H1 (cell line): ENCODE measurements at regions not wholly inside any gene's neighbourhood (a gene's known extent, or its start where the extent isn't known, plus 50 kb on each side); places are given as distances from the start of the nearest gene placed in this dataset.

Source experiments
- CTCF ChIA-PET: fragments of 300-600 bp; sonication (Branson Sonifier 250); formaldehyde crosslinking; loops from one replicate; lab custom pipeline; 2021; ENCODE audit not compliant: partially characterized antibody; lab: Charles Lee
- POLR2A ChIA-PET: fragments of 300-600 bp; sonication (Branson Sonifier 250); formaldehyde crosslinking; loops from one replicate; lab custom pipeline; 2021; ENCODE audit warnings: inconsistent platforms; ENCODE audit not compliant: partially characterized antibody; lab: Charles Lee
- DNase-seq, 2 experiments: peaks; one replicate each; pipeline versions ENCODE4 v3.0.0 to v3.0.0-alpha.2; 2010 to 2022; ENCODE audit warnings: low spot score in 2 of 2, low read depth in 1 of 2, mixed read lengths in 1 of 2
- FAIRE-seq: peaks from 2 replicates; lab custom pipeline; 2011; peaks lifted over from hg19 to GRCh38; lab: Jason Lieb, UNC
- H2AFZ ChIP-seq: 2 replicates; pipeline ENCODE4 v1.8.1; 2012; ENCODE audit warnings: low read length, inconsistent platforms
- H2AK5ac ChIP-seq: 2 replicates; pipeline ENCODE4 v1.6.1; 2013; ENCODE audit warnings: low read depth, low read length
- H2BK120ac ChIP-seq: replicated peaks from 2 replicates; pipeline ENCODE3; 2013; ENCODE audit warnings: low read depth, low read length, inconsistent platforms
- H2BK12ac ChIP-seq: 2 replicates; pipeline ENCODE4 v1.6.1; 2013; ENCODE audit warnings: low read depth, low read length
- H2BK15ac ChIP-seq: 2 replicates; pipeline ENCODE4 v1.6.1; 2013; ENCODE audit warnings: low read length
- H2BK20ac ChIP-seq: 2 replicates; pipeline ENCODE4 v1.6.1; 2013; ENCODE audit warnings: low read length
- H2BK5ac ChIP-seq: 2 replicates; pipeline ENCODE4 v1.6.1; 2013; ENCODE audit warnings: low read depth, low read length
- H3K14ac ChIP-seq: 2 replicates; pipeline ENCODE4 v1.6.1; 2013; ENCODE audit warnings: inconsistent platforms; ENCODE audit not compliant: insufficient read length
- H3K18ac ChIP-seq: 2 replicates; pipeline ENCODE4 v1.6.1; 2013; ENCODE audit warnings: low read length; ENCODE audit errors: extremely low read depth
- H3K23ac ChIP-seq: 2 replicates; pipeline ENCODE4 v1.6.1; 2013; ENCODE audit warnings: inconsistent platforms; ENCODE audit not compliant: insufficient read length
- H3K23me2 ChIP-seq: 2 replicates; pipeline ENCODE4 v1.6.1; 2013; ENCODE audit warnings: low read depth, low read length
- H3K27ac ChIP-seq: 2 replicates; pipeline ENCODE4 v1.6.1; 2011; ENCODE audit warnings: low read depth, low read length, inconsistent platforms
- H3K27me3 ChIP-seq, 4 experiments: replicated peaks in 1 of 4; 1 replicate in 1 of 4; 2 replicates in 3 of 4; pipeline versions ENCODE4 v1.6.1 to v1.8.1; 2011 to 2013; ENCODE audit warnings: low read length in 3 of 4, mild to moderate bottlenecking in 3 of 4, inconsistent platforms in 2 of 4, mixed read lengths in 2 of 4, moderate library complexity in 1 of 4; ENCODE audit not compliant: control insufficient read depth in 3 of 4, insufficient read depth in 3 of 4; ENCODE audit errors: extremely low read depth in 1 of 4
- H3K36me3 ChIP-seq, 4 experiments: 2 replicates each; pipeline versions ENCODE4 v1.6.1 to v1.8.1; 2011 to 2013; ENCODE audit warnings: mild to moderate bottlenecking in 4 of 4, low read length in 3 of 4, moderate library complexity in 2 of 4, control low read depth in 1 of 4, inconsistent platforms in 1 of 4; ENCODE audit not compliant: insufficient read depth in 4 of 4, control insufficient read depth in 2 of 4
- H3K4ac ChIP-seq: replicated peaks from 2 replicates; pipeline ENCODE3; 2013; ENCODE audit warnings: low read length, low read depth, mixed read lengths, inconsistent platforms; ENCODE audit not compliant: insufficient read length
- H3K4me1 ChIP-seq, 4 experiments: replicated peaks in 1 of 4; 1 replicate in 1 of 4; 2 replicates in 3 of 4; pipeline versions ENCODE4 v1.6.1 to v1.8.1; 2011 to 2013; ENCODE audit warnings: low read length in 3 of 4, inconsistent platforms in 2 of 4, mixed read lengths in 1 of 4; ENCODE audit not compliant: insufficient read depth in 4 of 4, control insufficient read depth in 3 of 4
- H3K4me2 ChIP-seq, 2 experiments: 2 replicates each; pipeline versions ENCODE4 v1.6.1 to v1.8.1; 2011 to 2013; ENCODE audit warnings: low read depth in 2 of 2, low read length in 2 of 2, control low read depth in 1 of 2, inconsistent platforms in 1 of 2, mild to moderate bottlenecking in 1 of 2; ENCODE audit not compliant: insufficient read depth in 1 of 2
- H3K4me3 ChIP-seq, 4 experiments: fragments of 200-600, 300-600 bp in 1 of 4; sonication (generic), shearing (Covaris generic), sonication (Bioruptor Twin) in 1 of 4; 2 replicates each; pipeline versions ENCODE4 v1.5.1 to v1.8.1; 2011 to 2016; ENCODE audit warnings: low read length in 4 of 4, low read depth in 3 of 4, control low read depth in 2 of 4, inconsistent platforms in 2 of 4, mild to moderate bottlenecking in 2 of 4, mixed read lengths in 1 of 4, moderate library complexity in 1 of 4; ENCODE audit not compliant: insufficient read depth in 2 of 4; ENCODE audit errors: extremely low read depth in 1 of 4
- H3K56ac ChIP-seq: replicated peaks from 2 replicates; pipeline ENCODE3; 2013; ENCODE audit warnings: low read depth, mild to moderate bottlenecking, mixed read lengths, low read length, inconsistent platforms; ENCODE audit not compliant: insufficient read length
- H3K79me1 ChIP-seq: 2 replicates; pipeline ENCODE4 v1.6.1; 2013; ENCODE audit warnings: low read depth, low read length, control low read depth
- H3K79me2 ChIP-seq, 2 experiments: 2 replicates each; pipeline versions ENCODE4 v1.6.1 to v1.8.1; 2012 to 2013; ENCODE audit warnings: low read length in 2 of 2, mild to moderate bottlenecking in 2 of 2, inconsistent platforms in 1 of 2; ENCODE audit not compliant: insufficient read depth in 2 of 2, control insufficient read depth in 1 of 2
- H3K9ac ChIP-seq, 4 experiments: replicated peaks in 1 of 4; 1 replicate in 1 of 4; 2 replicates in 3 of 4; pipeline versions ENCODE4 v1.6.1 to v1.8.1; 2011 to 2013; ENCODE audit warnings: low read depth in 3 of 4, low read length in 3 of 4, control low read depth in 2 of 4, mild to moderate bottlenecking in 2 of 4, moderate library complexity in 2 of 4, inconsistent platforms in 1 of 4; ENCODE audit errors: extremely low read depth in 1 of 4
- H3K9me3 ChIP-seq, 2 experiments: 2 replicates each; pipeline versions ENCODE4 v1.6.1 to v1.8.1; 2012 to 2013; ENCODE audit warnings: mild to moderate bottlenecking in 2 of 2, moderate library complexity in 2 of 2, control low read depth in 1 of 2, inconsistent platforms in 1 of 2, low read depth in 1 of 2, low read length in 1 of 2, mixed read lengths in 1 of 2; ENCODE audit not compliant: insufficient read depth in 2 of 2
- H4K20me1 ChIP-seq, 2 experiments: replicated peaks in 1 of 2; 2 replicates each; pipeline versions ENCODE3 to v1.8.1; 2011 to 2013; ENCODE audit warnings: inconsistent platforms in 2 of 2, low read length in 2 of 2, mild to moderate bottlenecking in 1 of 2; ENCODE audit not compliant: insufficient read depth in 2 of 2, control insufficient read depth in 1 of 2
- H4K5ac ChIP-seq: 2 replicates; pipeline ENCODE4 v1.6.1; 2013; ENCODE audit warnings: low read length, low read depth, mixed read lengths, inconsistent platforms; ENCODE audit not compliant: insufficient read length
- H4K8ac ChIP-seq: 2 replicates; pipeline ENCODE4 v1.8.0; 2013; ENCODE audit warnings: mild to moderate bottlenecking, moderate library complexity, low read length, inconsistent platforms; ENCODE audit not compliant: insufficient read depth; ENCODE audit errors: extremely low read depth
- H4K91ac ChIP-seq: replicated peaks from 2 replicates; pipeline ENCODE3; 2013; ENCODE audit warnings: low read length, mixed read lengths, inconsistent platforms; ENCODE audit not compliant: insufficient read length
- BACH1 ChIP-seq: IDR thresholded peaks from 2 replicates; pipeline ENCODE4 v1.6.1; 2012; ENCODE audit warnings: low read length, improper control_type of control experiment
- FOSL1 ChIP-seq: IDR thresholded peaks from 2 replicates; pipeline ENCODE4 v1.6.1; 2011; ENCODE audit warnings: mild to moderate bottlenecking, low read depth, low read length, moderate library complexity; ENCODE audit not compliant: insufficient read depth
- POLR2AphosphoS5 ChIP-seq: IDR thresholded peaks from 2 replicates; pipeline ENCODE4 v1.6.1; 2011; ENCODE audit warnings: low read depth, low read length
- RBBP5 ChIP-seq: IDR thresholded peaks from 2 replicates; pipeline ENCODE4 v1.7.1; 2012; ENCODE audit warnings: low read depth, mild to moderate bottlenecking, inconsistent platforms, low read length, moderate library complexity, borderline replicate concordance
- RNF2 ChIP-seq: fragments of 200-900, 300-1000 bp; sonication (generic); IDR thresholded peaks from 2 replicates; pipeline ENCODE4 v1.7.1; 2016; ENCODE audit warnings: borderline replicate concordance, low read depth, mild to moderate bottlenecking, antibody characterized with exemption, low read length; ENCODE audit not compliant: poor library complexity, severe bottlenecking; ENCODE audit errors: missing control alignments
- SIRT6 ChIP-seq: IDR thresholded peaks from one replicate; pipeline ENCODE4 v1.7.1; 2012; ENCODE audit warnings: low read length, inconsistent platforms
- SRF ChIP-seq: IDR thresholded peaks from 2 replicates; pipeline ENCODE4 v1.6.1; 2011; ENCODE audit warnings: mild to moderate bottlenecking, low read depth, low read length, moderate library complexity
- SUZ12 ChIP-seq: fragments of 200-600 bp; sonication (generic); IDR thresholded peaks from 2 replicates; pipeline ENCODE4 v1.6.1; 2012; ENCODE audit warnings: mild to moderate bottlenecking, inconsistent platforms, low read length, moderate library complexity, mixed read lengths
- WGBS, 2 experiments: shearing (Covaris generic) in 1 of 2; methylation state at CpG; one replicate each; pipeline versions ENCODE4 v1.1.6 to v1.1.7; 2013 to 2015; ENCODE audit warnings: low lambda C conversion rate in 2 of 2, mixed read lengths in 2 of 2, inconsistent platforms in 1 of 2, low coverage in 1 of 2, missing lambda C conversion rate in 1 of 2; ENCODE audit not compliant: insufficient replicate concordance in 2 of 2, insufficient coverage in 1 of 2, insufficient read length in 1 of 2; ENCODE audit errors: extremely low coverage in 1 of 2, missing lambda C conversion rate in 1 of 2; 5-methylcytosine and 5-hydroxymethylcytosine counted together
- TF ChIP-seq, protein P1 (sequence below), 3 experiments: IDR thresholded peaks; 1 replicate in 2 of 3; 2 replicates in 1 of 3; pipeline versions ENCODE4 v1.5.1 to v1.6.1; 2011; ENCODE audit warnings: low read length in 3 of 3, mild to moderate bottlenecking in 3 of 3, inconsistent platforms in 2 of 3, low read depth in 1 of 3, moderate library complexity in 1 of 3; ENCODE audit not compliant: insufficient read depth in 1 of 3; ENCODE audit errors: control extremely low read depth in 1 of 3
- TF ChIP-seq, protein P2 (sequence below): IDR thresholded peaks from 2 replicates; pipeline ENCODE4 v1.6.1; 2012; ENCODE audit warnings: low read length, inconsistent platforms

- H2AFZ ChIP-seq = no peak overlapping the region
- H3K9ac ChIP-seq = no peak overlapping the region
- no peak overlapping the region for H2BK5ac ChIP-seq
- H3K4me1 ChIP-seq = no peaks in the 10 kb centered on the region
- H4K8ac ChIP-seq = no peak overlapping the region
- H3K79me1 ChIP-seq = no peaks in the 10 kb centered on the region
- no peaks in the 10 kb centered on the region for H3K36me3 ChIP-seq
- H2AK5ac ChIP-seq = no peak overlapping the region
- no peak overlapping the region for H2BK120ac ChIP-seq
- ChIA-PET CTCF (no interaction called here), POLR2A (no interaction called here)
- H3K4ac ChIP-seq = no peak overlapping the region
- WGBS, 2 experiments = 95% methylated on average over 6 of the region's 6 CpGs; no CpG with 5 or more reads in 1 of the 2 experiments
- no peaks in the 10 kb centered on the region for H3K23me2 ChIP-seq
- no peak overlapping the region for H3K56ac ChIP-seq
- no peak overlapping the region for H3K14ac ChIP-seq
- no peak overlapping the region for H2BK15ac ChIP-seq
- H2BK20ac ChIP-seq = no peak overlapping the region
- no peak overlapping the region for H3K27ac ChIP-seq
- no peaks in the 10 kb centered on the region for H3K27me3 ChIP-seq
- H2BK12ac ChIP-seq = no peak overlapping the region
- H4K20me1 ChIP-seq = no peaks in the 10 kb centered on the region
- FAIRE-seq = no peak
- H4K91ac ChIP-seq = no peak overlapping the region
- no peaks in the 10 kb centered on the region for H3K79me2 ChIP-seq
- H3K4me3 ChIP-seq = no peak overlapping the region
- no peak overlapping the region for H4K5ac ChIP-seq
- H3K23ac ChIP-seq = no peak overlapping the region
- no peak for DNase-seq
- H3K9me3 ChIP-seq = no peaks in the 10 kb centered on the region
- H3K4me2 ChIP-seq = no peak overlapping the region
- H3K18ac ChIP-seq = no peak overlapping the region
- TF ChIP-seq SIRT6 (no peak), RBBP5 (no peak), SUZ12 (no peak), FOSL1 (no peak), RNF2 (no peak), POLR2AphosphoS5 (no peak), BACH1 (no peak), SRF (no peak)
- TF ChIP-seq, protein P1, sequence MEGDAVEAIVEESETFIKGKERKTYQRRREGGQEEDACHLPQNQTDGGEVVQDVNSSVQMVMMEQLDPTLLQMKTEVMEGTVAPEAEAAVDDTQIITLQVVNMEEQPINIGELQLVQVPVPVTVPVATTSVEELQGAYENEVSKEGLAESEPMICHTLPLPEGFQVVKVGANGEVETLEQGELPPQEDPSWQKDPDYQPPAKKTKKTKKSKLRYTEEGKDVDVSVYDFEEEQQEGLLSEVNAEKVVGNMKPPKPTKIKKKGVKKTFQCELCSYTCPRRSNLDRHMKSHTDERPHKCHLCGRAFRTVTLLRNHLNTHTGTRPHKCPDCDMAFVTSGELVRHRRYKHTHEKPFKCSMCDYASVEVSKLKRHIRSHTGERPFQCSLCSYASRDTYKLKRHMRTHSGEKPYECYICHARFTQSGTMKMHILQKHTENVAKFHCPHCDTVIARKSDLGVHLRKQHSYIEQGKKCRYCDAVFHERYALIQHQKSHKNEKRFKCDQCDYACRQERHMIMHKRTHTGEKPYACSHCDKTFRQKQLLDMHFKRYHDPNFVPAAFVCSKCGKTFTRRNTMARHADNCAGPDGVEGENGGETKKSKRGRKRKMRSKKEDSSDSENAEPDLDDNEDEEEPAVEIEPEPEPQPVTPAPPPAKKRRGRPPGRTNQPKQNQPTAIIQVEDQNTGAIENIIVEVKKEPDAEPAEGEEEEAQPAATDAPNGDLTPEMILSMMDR (IDR thresholded peaks at IDR 0.05; ENCODE audit: control extremely low read depth in 1 of 3, insufficient read depth in 1 of 3, low read depth in 1 of 3, low read length in 3 of 3) = no peak
- TF ChIP-seq, protein P2, sequence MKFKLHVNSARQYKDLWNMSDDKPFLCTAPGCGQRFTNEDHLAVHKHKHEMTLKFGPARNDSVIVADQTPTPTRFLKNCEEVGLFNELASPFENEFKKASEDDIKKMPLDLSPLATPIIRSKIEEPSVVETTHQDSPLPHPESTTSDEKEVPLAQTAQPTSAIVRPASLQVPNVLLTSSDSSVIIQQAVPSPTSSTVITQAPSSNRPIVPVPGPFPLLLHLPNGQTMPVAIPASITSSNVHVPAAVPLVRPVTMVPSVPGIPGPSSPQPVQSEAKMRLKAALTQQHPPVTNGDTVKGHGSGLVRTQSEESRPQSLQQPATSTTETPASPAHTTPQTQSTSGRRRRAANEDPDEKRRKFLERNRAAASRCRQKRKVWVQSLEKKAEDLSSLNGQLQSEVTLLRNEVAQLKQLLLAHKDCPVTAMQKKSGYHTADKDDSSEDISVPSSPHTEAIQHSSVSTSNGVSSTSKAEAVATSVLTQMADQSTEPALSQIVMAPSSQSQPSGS = no peak
Measured at GRCh38 chr7:156118248-156118645, 306.0 kb upstream of the SHH start.
